22Rv1 (cell line): ENCODE measurements at regions not wholly inside any gene's neighbourhood (a gene's known extent, or its start where the extent isn't known, plus 50 kb on each side); places are given as distances from the start of the nearest gene placed in this dataset.

Experiments
- CTCF ChIP-seq: fragments of 450-650 bp; IDR thresholded peaks from 2 replicates; pipeline ENCODE4 v1.5.1; 2017; ENCODE audit warnings: mild to moderate bottlenecking
- ZFX ChIP-seq: fragments of 450-650 bp; IDR thresholded peaks from 2 replicates; pipeline ENCODE4 v1.6.1; 2017; ENCODE audit warnings: antibody characterized with exemption, borderline replicate concordance

DNA sequence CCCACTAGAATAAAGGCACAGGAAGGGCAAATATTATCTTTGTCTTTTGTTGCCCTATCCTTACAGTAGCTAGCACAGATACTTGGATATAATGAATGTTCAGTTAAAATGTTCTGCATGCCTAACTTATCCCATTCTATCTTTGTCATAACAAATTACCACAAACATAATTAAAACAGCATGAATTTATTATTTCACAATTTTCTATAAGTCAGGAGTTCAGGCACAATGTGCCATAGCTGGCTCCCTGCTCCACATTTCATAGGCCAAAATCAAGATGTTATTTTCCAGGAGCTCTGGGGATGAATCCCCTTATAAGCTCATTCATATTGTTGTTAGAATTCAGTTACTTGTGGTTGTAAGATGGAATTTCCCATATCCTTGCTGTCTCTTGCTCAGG, 975.5 kb downstream of the IGSF11 start:
- TF ChIP-seq CTCF = no peak
- no peak for TF ChIP-seq ZFX
